Fibroblast of skin of left quadriceps (primary cell): ENCODE measurements at regions not wholly inside any gene's neighbourhood (a gene's known extent, or its start where the extent isn't known, plus 50 kb on each side); places are given as distances from the start of the nearest gene placed in this dataset.

ENCODE experiments used
- DNase-seq, 2 experiments: peaks; one replicate each; pipeline ENCODE4 v3.0.0-alpha.2; 2013; ENCODE audit warnings: low read depth in 2 of 2

GRCh38 chr7:51802718-51803117 lies 486.1 kb upstream of the COBL start:
- DNase-seq: no peak

- no peak for DNase-seq
Observed at GRCh38 chr7:51797371-51797770, 480.8 kb upstream of the COBL start.

GRCh38 chr7:51792796-51793195 lies 476.2 kb upstream of the COBL start:
- no peak for DNase-seq

- no peak for DNase-seq
Observed at GRCh38 chr7:51789489-51789888, 472.9 kb upstream of the COBL start.

- no peak for DNase-seq
Observed at GRCh38 chr7:51786284-51786683, 469.7 kb upstream of the COBL start.

- DNase-seq: no peak
Observed at GRCh38 chr7:51785876-51786275, 469.3 kb upstream of the COBL start.

GRCh38 chr7:51785171-51785570 lies 468.6 kb upstream of the COBL start:
- DNase-seq: no peak

GRCh38 chr7:51783241-51783640 lies 466.6 kb upstream of the COBL start:
- no peak for DNase-seq

- no peak for DNase-seq
Observed at GRCh38 chr7:51778121-51778520, 461.5 kb upstream of the COBL start.

- no peak for DNase-seq
Observed at GRCh38 chr7:51774178-51774577, 457.6 kb upstream of the COBL start.

- DNase-seq: no peak
Observed at GRCh38 chr7:51772190-51772589, 455.6 kb upstream of the COBL start.

GRCh38 chr7:51764976-51765375 lies 448.4 kb upstream of the COBL start:
- DNase-seq: no peak

GRCh38 chr7:51759985-51760384 lies 443.4 kb upstream of the COBL start:
- DNase-seq: no peak

GRCh38 chr7:51757960-51758359 lies 441.4 kb upstream of the COBL start:
- no peak for DNase-seq

GRCh38 chr7:51732951-51733350 lies 416.3 kb upstream of the COBL start:
- no peak for DNase-seq

GRCh38 chr7:51732116-51732515 lies 415.5 kb upstream of the COBL start:
- no peak for DNase-seq

GRCh38 chr7:51731075-51731474 lies 414.5 kb upstream of the COBL start:
- DNase-seq: no peak

- DNase-seq: no peak
Observed at GRCh38 chr7:51727441-51727840, 410.8 kb upstream of the COBL start.

GRCh38 chr7:51706851-51707250 lies 390.2 kb upstream of the COBL start:
- DNase-seq: no peak

- DNase-seq: no peak
Observed at GRCh38 chr7:51705701-51706100, 389.1 kb upstream of the COBL start.

- no peak for DNase-seq
Observed at GRCh38 chr7:51702673-51703072, 386.1 kb upstream of the COBL start.

- DNase-seq: no peak
Observed at GRCh38 chr7:51701935-51702334, 385.3 kb upstream of the COBL start.

GRCh38 chr7:51700593-51701215 lies 384.1 kb upstream of the COBL start:
- DNase-seq: no peak

- DNase-seq: no peak
Observed at GRCh38 chr7:51693258-51693657, 376.6 kb upstream of the COBL start.
